Gastroesophageal sphincter (tissue), 4 donors: ENCODE measurements at regions not wholly inside any gene's neighbourhood (a gene's known extent, or its start where the extent isn't known, plus 50 kb on each side); places are given as distances from the start of the nearest gene placed in this dataset.

Experiments
- ATAC-seq: fragments of 150-250 bp; one replicate; pipeline ENCODE4 v1.9.1; 2016; ENCODE audit warnings: mild to moderate bottlenecking, moderate library complexity
- H3K27ac ChIP-seq, 4 donors: fragments of 200-600 bp; sonication (generic) in 3 of 4; 1 replicate in 3 of 4; 2 replicates in 1 of 4; pipeline ENCODE4 v1.5.1; 2016 to 2019
- H3K27me3 ChIP-seq: fragments of 200-600 bp; sonication (generic); one replicate; pipeline ENCODE4 v1.5.1; 2019
- H3K36me3 ChIP-seq, 2 donors: fragments of 200-600 bp; sonication (generic); one replicate each; pipeline ENCODE4 v1.5.1; 2019; ENCODE audit warnings: control low read depth in 1 of 2
- H3K4me1 ChIP-seq, 3 donors: fragments of 200-600 bp; sonication (generic); 1 replicate in 2 of 3; 2 replicates in 1 of 3; pipeline ENCODE4 v1.5.1; 2016 to 2019; ENCODE audit warnings: control low read depth in 2 of 3
- H3K4me3 ChIP-seq, 2 donors: fragments of 200-600 bp; sonication (generic); one replicate each; pipeline ENCODE4 v1.5.1; 2019; ENCODE audit warnings: mild to moderate bottlenecking in 1 of 2, moderate library complexity in 1 of 2
- H3K9me3 ChIP-seq, 3 donors: fragments of 200-600 bp; sonication (generic); one replicate each; pipeline ENCODE4 v1.5.1; 2017 to 2019; ENCODE audit warnings: control low read depth in 2 of 3
- EP300 ChIP-seq: sonication (generic); formaldehyde crosslinking; IDR thresholded peaks from one replicate; pipeline ENCODE4 v1.6.1; 2017; ENCODE audit warnings: antibody characterized with exemption, mild to moderate bottlenecking
- POLR2A ChIP-seq, 2 donors: fragments of 450-650 bp; IDR thresholded peaks; one replicate each; pipeline ENCODE4 v1.6.1; 2017; ENCODE audit warnings: antibody characterized with exemption in 2 of 2, mild to moderate bottlenecking in 2 of 2, moderate library complexity in 1 of 2
- POLR2AphosphoS5 ChIP-seq: sonication (generic); formaldehyde crosslinking; IDR thresholded peaks from one replicate; pipeline ENCODE4 v1.6.1; 2017; ENCODE audit warnings: antibody characterized with exemption
- WGBS, 2 donors: methylation state at CpG; one replicate each; pipeline ENCODE4 v1.1.5; 2018; ENCODE audit warnings: low coverage in 1 of 2; 5-methylcytosine and 5-hydroxymethylcytosine counted together
- TF ChIP-seq, protein P1 (sequence below), 4 experiments: fragments of 200-600 bp in 2 of 4; fragments of 450-650 bp in 2 of 4; sonication (generic) in 1 of 4; IDR thresholded peaks; one replicate each; pipeline ENCODE4 v1.5.1; 2017 to 2019; ENCODE audit warnings: antibody characterized with exemption in 4 of 4, mild to moderate bottlenecking in 2 of 4, moderate library complexity in 2 of 4

DNA sequence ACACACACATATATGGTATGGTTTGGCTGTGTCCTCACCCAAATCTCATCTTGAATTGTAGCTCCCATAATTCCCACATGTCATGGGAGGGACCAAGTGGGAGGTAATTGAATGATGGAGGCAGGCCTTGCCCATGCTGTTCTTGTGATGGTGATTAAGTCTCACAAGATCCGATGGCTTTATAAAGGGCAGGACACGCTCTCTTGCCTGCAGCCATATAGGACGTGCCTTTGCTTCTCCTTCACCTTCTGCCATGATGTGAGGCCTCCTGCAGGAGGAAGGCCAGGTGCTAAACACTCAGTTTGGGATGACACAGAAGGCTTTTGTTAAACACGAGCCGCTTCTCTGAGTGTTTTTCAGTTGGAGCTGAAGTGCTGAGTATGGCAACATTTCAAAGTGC lies 205.3 kb upstream of the KLF6 start:
- 87 to 100% methylated on average over 2 to 3 of the region's 5 CpGs for WGBS, 2 donors
- H3K4me3 ChIP-seq, result no peak overlapping the region
- no peaks in the 10 kb centered on the region for H3K36me3 ChIP-seq
- H3K9me3 ChIP-seq, result no peaks in the 10 kb centered on the region
- peaks cover 0 to 13% (median 0%) of the 10 kb centered on the region in 3 donors for H3K4me1 ChIP-seq
- H3K27ac ChIP-seq, result no peak overlapping the region
- TF ChIP-seq, protein P1, sequence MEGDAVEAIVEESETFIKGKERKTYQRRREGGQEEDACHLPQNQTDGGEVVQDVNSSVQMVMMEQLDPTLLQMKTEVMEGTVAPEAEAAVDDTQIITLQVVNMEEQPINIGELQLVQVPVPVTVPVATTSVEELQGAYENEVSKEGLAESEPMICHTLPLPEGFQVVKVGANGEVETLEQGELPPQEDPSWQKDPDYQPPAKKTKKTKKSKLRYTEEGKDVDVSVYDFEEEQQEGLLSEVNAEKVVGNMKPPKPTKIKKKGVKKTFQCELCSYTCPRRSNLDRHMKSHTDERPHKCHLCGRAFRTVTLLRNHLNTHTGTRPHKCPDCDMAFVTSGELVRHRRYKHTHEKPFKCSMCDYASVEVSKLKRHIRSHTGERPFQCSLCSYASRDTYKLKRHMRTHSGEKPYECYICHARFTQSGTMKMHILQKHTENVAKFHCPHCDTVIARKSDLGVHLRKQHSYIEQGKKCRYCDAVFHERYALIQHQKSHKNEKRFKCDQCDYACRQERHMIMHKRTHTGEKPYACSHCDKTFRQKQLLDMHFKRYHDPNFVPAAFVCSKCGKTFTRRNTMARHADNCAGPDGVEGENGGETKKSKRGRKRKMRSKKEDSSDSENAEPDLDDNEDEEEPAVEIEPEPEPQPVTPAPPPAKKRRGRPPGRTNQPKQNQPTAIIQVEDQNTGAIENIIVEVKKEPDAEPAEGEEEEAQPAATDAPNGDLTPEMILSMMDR (IDR thresholded peaks at IDR 0.05), result no peak
- no peak for TF ChIP-seq EP300
- no peak for TF ChIP-seq POLR2AphosphoS5
- TF ChIP-seq POLR2A (IDR thresholded peaks at IDR 0.05), result no peak
- H3K27me3 ChIP-seq, result no peaks in the 10 kb centered on the region
- ATAC-seq, result no peak

DNA sequence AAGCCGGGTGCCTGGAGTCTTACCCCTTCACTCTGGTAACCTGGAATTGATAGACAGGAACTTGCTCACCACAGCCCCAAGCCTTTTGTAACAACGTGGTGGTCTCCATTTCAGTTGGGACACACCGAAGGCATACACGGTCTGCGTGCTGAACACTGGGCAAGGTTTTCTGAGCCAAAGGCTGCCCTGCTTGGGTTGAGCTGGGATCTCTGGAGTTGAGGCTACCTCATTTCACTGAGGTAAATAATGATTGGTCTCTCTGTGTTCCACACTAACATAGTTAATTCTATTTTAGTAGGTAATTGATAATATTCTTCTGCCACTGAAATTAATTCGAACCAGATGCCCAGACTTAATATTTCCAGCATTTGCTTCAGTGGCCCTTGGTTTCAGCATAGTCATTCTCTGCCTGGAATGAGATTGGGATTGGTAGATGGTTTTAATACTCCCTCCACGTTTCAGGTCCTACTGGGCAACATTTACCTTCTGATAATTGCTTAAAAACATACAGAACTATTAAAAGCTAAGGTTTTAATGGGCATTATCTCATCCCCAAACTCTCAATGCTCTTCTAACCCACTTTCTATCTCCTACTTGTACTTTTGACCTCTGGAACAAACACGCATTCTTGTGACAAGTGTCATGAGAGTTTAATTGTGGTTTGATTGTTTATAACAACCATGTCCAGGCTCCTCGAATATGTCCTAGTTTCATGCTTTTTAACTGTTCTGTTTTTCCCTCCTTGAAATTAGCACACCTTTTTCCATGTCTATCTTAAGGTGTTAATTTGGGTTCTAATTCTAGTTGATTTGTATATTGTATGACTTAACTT lies 202.3 kb upstream of the KLF6 start:
- TF ChIP-seq, protein P1 (IDR thresholded peaks at IDR 0.05), result no peak
- no peak for TF ChIP-seq POLR2A (IDR thresholded peaks at IDR 0.05)
- TF ChIP-seq EP300, result no peak
- TF ChIP-seq POLR2AphosphoS5, result no peak
- peaks cover 0 to 12% (median 0%) of the 10 kb centered on the region in 3 donors for H3K4me1 ChIP-seq
- H3K36me3 ChIP-seq, result no peaks in the 10 kb centered on the region
- 59 to 70% methylated on average over 6 to 8 of the region's 9 CpGs for WGBS, 2 donors
- H3K4me3 ChIP-seq, result no peak overlapping the region
- ATAC-seq, result no peak
- no peaks in the 10 kb centered on the region for H3K9me3 ChIP-seq
- no peaks in the 10 kb centered on the region for H3K27me3 ChIP-seq
- H3K27ac ChIP-seq, result no peak overlapping the region

DNA sequence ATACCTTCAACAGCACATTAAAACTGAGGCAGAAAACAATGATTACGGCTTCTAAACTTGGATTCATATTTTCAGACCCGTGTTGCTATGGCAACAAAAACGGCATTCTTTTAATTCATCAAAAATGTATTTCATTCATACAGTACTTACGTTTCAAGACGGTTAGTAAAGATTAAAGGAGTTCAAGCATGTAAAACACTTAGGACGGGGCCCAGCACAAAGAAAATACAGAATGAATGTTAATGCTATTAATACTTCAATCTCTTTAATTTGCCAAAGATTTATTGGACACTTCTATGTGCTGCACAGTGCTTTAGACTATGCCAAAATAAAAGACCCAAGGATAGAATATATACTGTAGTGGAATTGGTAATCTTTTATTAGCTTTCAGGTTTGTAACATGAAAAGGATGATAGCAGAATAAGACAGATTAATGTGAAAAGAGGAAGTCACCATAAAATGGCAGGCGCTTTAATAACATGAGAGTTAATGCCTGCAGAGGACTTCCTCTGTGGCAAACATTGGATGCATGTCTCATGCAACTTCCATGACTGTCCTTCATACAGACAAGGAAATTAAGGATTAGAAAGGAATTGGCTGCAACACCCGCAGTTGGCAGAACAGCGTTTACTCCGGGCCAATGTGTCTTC lies 201.6 kb upstream of the KLF6 start:
- TF ChIP-seq EP300 (no peak), POLR2A (IDR thresholded peaks at IDR 0.05) (no peak)
- WGBS, 2 donors, result 75 to 76% methylated on average over 9 of the region's 10 CpGs
- Histone ChIP-seq H3K4me1 (peaks cover 0 to 12% (median 0%) of the 10 kb centered on the region in 3 donors), H3K27me3 (no peaks in the 10 kb centered on the region), H3K9me3 (no peaks in the 10 kb centered on the region), H3K27ac (no peak overlapping the region), H3K36me3 (no peaks in the 10 kb centered on the region), H3K4me3 (no peak overlapping the region)
- no peak for ATAC-seq

DNA sequence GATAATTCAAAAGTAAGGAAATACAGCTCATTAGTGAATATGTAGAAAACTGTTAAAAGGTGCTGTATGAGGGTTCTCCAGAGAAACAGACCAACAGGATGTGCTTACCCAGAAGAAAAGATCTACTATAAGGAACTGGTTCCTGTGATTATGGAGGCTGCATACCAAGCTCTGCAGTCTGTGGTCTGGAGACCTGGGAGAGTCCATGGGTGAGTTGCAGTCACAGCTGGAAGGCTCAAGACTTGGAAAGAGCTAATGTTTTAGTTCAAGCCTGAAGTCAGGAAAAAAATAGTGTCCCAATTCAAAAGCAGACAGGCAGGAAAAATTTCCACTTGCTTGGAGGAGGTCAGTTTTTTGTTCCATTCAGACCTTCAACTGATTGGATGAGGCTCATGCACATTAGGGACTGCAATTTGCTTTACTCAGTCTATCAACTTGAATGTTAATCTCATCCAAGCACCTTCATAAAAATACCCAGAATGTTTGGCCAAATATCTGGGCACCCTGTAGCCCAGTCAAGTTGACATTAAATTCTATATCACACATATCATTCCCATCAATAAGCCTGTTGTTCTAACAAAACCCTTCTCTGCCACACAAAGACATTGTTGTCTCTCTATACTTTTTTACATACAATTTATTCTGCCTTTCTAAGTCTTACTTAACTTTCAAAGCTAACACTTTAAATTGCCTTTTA lies 197.9 kb upstream of the KLF6 start:
- Histone ChIP-seq H3K27me3 (no peaks in the 10 kb centered on the region), H3K36me3 (no peaks in the 10 kb centered on the region), H3K9me3 (no peaks in the 10 kb centered on the region), H3K4me3 (no peak overlapping the region), H3K4me1 (peaks cover 0 to 7% (median 0%) of the 10 kb centered on the region in 3 donors), H3K27ac (no peak overlapping the region)
- no peak for ATAC-seq
- TF ChIP-seq EP300, result no peak
- TF ChIP-seq POLR2A (IDR thresholded peaks at IDR 0.05), result no peak

DNA sequence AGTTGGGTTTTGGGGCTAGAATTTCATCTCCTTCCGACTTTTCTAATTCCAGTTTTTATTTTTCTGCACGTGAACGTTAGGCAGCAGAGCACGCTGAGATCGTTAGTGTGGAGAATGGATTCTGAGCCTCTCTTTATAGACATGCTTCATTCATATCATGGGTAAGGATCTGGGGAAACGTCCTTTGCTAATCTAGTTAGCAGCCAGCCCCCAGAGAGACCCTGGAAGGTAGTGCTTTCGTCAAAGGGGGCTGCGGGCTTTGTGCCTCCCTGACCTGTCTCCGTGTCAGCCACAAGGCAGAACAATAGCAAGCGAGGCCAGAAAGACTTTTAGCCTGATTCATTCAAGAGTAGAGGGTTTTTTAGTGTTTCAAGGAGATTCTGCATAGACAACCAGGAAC lies 196.3 kb upstream of the KLF6 start:
- Histone ChIP-seq H3K4me1 (no peaks in the 10 kb centered on the region), H3K36me3 (no peaks in the 10 kb centered on the region), H3K27me3 (no peaks in the 10 kb centered on the region), H3K9me3 (no peaks in the 10 kb centered on the region), H3K4me3 (no peak overlapping the region), H3K27ac (no peak overlapping the region)
- ATAC-seq, result no peak
- TF ChIP-seq, protein P1 (IDR thresholded peaks at IDR 0.05), result no peak
- TF ChIP-seq POLR2AphosphoS5 (no peak), POLR2A (IDR thresholded peaks at IDR 0.05) (no peak), EP300 (no peak)
- WGBS, 2 donors, result 86 to 88% methylated on average over 5 to 10 of the region's 10 CpGs
